Small intestine (tissue), 7 donors: ENCODE measurements at regions not wholly inside any gene's neighbourhood (a gene's known extent, or its start where the extent isn't known, plus 50 kb on each side); places are given as distances from the start of the nearest gene placed in this dataset.
"Not testable (repeated sequence)": the region's sequence is repeated elsewhere in the genome, so short reads cannot be mapped to it uniquely, and the experiment has no call there.

ENCODE experiments used
- DNase-seq, 2 donors: peaks; one replicate each; pipeline versions ENCODE4 v3.0.0 to v3.0.0-alpha.2; 2013
- FAIRE-seq: peaks from 2 replicates; lab custom pipeline; 2012; peaks lifted over from hg19 to GRCh38; lab: Jason Lieb, UNC
- H3K27ac ChIP-seq, 3 donors: one replicate each; pipeline ENCODE4 v1.5.1; 2013; ENCODE audit warnings: low read length in 2 of 3, mild to moderate bottlenecking in 2 of 3, control low read depth in 1 of 3, inconsistent platforms in 1 of 3, low read depth in 1 of 3, moderate library complexity in 1 of 3
- H3K27me3 ChIP-seq, 3 donors: one replicate each; pipeline ENCODE4 v1.6.1; 2013; ENCODE audit warnings: low read length in 3 of 3, inconsistent platforms in 1 of 3; ENCODE audit not compliant: control insufficient read depth in 3 of 3, insufficient read depth in 3 of 3
- H3K36me3 ChIP-seq, 3 donors: one replicate each; pipeline ENCODE4 v1.6.1; 2013; ENCODE audit warnings: low read length in 3 of 3, inconsistent platforms in 1 of 3, low read depth in 1 of 3, mild to moderate bottlenecking in 1 of 3, moderate library complexity in 1 of 3; ENCODE audit not compliant: control insufficient read depth in 3 of 3, insufficient read depth in 2 of 3
- H3K4me1 ChIP-seq, 3 donors: one replicate each; pipeline ENCODE4 v1.6.1; 2013; ENCODE audit warnings: low read length in 2 of 3, inconsistent platforms in 1 of 3, low read depth in 1 of 3, mild to moderate bottlenecking in 1 of 3, moderate library complexity in 1 of 3; ENCODE audit not compliant: control insufficient read depth in 3 of 3, insufficient read depth in 2 of 3
- H3K4me3 ChIP-seq, 3 donors: one replicate each; pipeline ENCODE4 v1.5.1; 2013; ENCODE audit warnings: low read length in 3 of 3, control low read depth in 1 of 3, inconsistent platforms in 1 of 3, low read depth in 1 of 3, mild to moderate bottlenecking in 1 of 3, moderate library complexity in 1 of 3
- H3K9me3 ChIP-seq, 2 donors: one replicate each; pipeline ENCODE4 v1.6.1; 2013; ENCODE audit warnings: low read depth in 1 of 2, low read length in 1 of 2; ENCODE audit not compliant: control insufficient read depth in 2 of 2, insufficient read depth in 1 of 2
- WGBS, 3 donors: extraction: QIAGEN DNeasy Blood & Tissue Kit; methylation state at CpG; one replicate each; pipeline ENCODE4 v1.1.7; 2013; 5-methylcytosine and 5-hydroxymethylcytosine counted together
- donor health status: healthy with polysubstance abuse.
- donor health status: control.
- donor health status: control.
- donor health status: Bipolar disorder and iron deficiency.
- donor health status: healthy.

- no peak overlapping the region for H3K27ac ChIP-seq
- no peaks in the 10 kb centered on the region for H3K9me3 ChIP-seq
- no peaks in the 10 kb centered on the region for H3K4me1 ChIP-seq
- 60 to 70% (median 66%) methylated on average over 3 of the region's 3 CpGs for whole genome bisulfite sequencing, 3 donors
- no peaks in the 10 kb centered on the region for H3K36me3 ChIP-seq
- H3K4me3 ChIP-seq: no peak overlapping the region
- H3K27me3 ChIP-seq: no peaks in the 10 kb centered on the region
- DNase-seq (no peak), FAIRE-seq (no peak)
These were observed 52.3 kb upstream of the COL5A2 start for GRCh38 chr2:189231719-189232323.

GRCh38 chr2:189232759-189233406 is 53.3 kb upstream of the COL5A2 start:
- DNase-seq: no peak
- Histone ChIP-seq H3K27ac (no peak overlapping the region), H3K4me3 (no peak overlapping the region), H3K9me3 (no peaks in the 10 kb centered on the region), H3K27me3 (no peaks in the 10 kb centered on the region), H3K4me1 (no peaks in the 10 kb centered on the region), H3K36me3 (no peaks in the 10 kb centered on the region)
- FAIRE-seq: no peak

- no peaks in the 10 kb centered on the region for H3K9me3 ChIP-seq
- no peaks in the 10 kb centered on the region for H3K4me1 ChIP-seq
- no peaks in the 10 kb centered on the region for H3K27me3 ChIP-seq
- 79 to 84% (median 84%) methylated on average over 2 of the region's 2 CpGs for WGBS, 3 donors
- FAIRE-seq (no peak), DNase-seq (no peak)
- H3K4me3 ChIP-seq: no peak overlapping the region
- no peak overlapping the region for H3K27ac ChIP-seq
- no peaks in the 10 kb centered on the region for H3K36me3 ChIP-seq
These were observed 54.0 kb upstream of the COL5A2 start for GRCh38 chr2:189233527-189233926.

GRCh38 chr2:189234991-189235390 is 55.4 kb upstream of the COL5A2 start:
- no peaks in the 10 kb centered on the region for H3K36me3 ChIP-seq
- no peaks in the 10 kb centered on the region for H3K9me3 ChIP-seq
- no peaks in the 10 kb centered on the region for H3K4me1 ChIP-seq
- FAIRE-seq (peak; percentile 49), DNase-seq (no peak)
- H3K4me3 ChIP-seq: no peak overlapping the region
- H3K27me3 ChIP-seq: no peaks in the 10 kb centered on the region
- no peak overlapping the region for H3K27ac ChIP-seq

GRCh38 chr2:189236066-189236465 is 56.5 kb upstream of the COL5A2 start:
- Histone ChIP-seq H3K4me1 (no peaks in the 10 kb centered on the region), H3K4me3 (no peak overlapping the region), H3K36me3 (no peaks in the 10 kb centered on the region), H3K9me3 (no peaks in the 10 kb centered on the region), H3K27me3 (no peaks in the 10 kb centered on the region), H3K27ac (no peak overlapping the region)
- WGBS, 3 donors: 91 to 98% (median 93%) methylated on average over 2 of the region's 2 CpGs
- DNase-seq (no peak), FAIRE-seq (no peak)

- Histone ChIP-seq H3K27me3 (no peaks in the 10 kb centered on the region), H3K4me1 (no peaks in the 10 kb centered on the region), H3K4me3 (no peak overlapping the region), H3K9me3 (peaks cover 0 to 7% of the 10 kb centered on the region in 2 donors), H3K27ac (no peak overlapping the region), H3K36me3 (no peaks in the 10 kb centered on the region)
- DNase-seq: peak in 1 of 2 donors; percentile 10
- FAIRE-seq: no peak
These were observed 59.3 kb upstream of the COL5A2 start for GRCh38 chr2:189238903-189239302.

GRCh38 chr2:189243843-189244242 is 64.3 kb upstream of the COL5A2 start:
- WGBS, 3 donors: 94 to 96% (median 95%) methylated on average over 1 of the region's 1 CpG
- H3K9me3 ChIP-seq, FAIRE-seq, H3K4me1 ChIP-seq, H3K36me3 ChIP-seq, H3K27ac ChIP-seq, DNase-seq, H3K27me3 ChIP-seq, H3K4me3 ChIP-seq: not testable (repeated sequence)

- H3K9me3 ChIP-seq: peaks cover 0 to 8% of the 10 kb centered on the region in 2 donors
- H3K4me1 ChIP-seq: no peaks in the 10 kb centered on the region
- WGBS, 3 donors: 86 to 96% (median 89%) methylated on average over 1 of the region's 1 CpG
- FAIRE-seq (no peak), DNase-seq (no peak)
- no peak overlapping the region for H3K27ac ChIP-seq
- no peak overlapping the region for H3K4me3 ChIP-seq
- H3K36me3 ChIP-seq: no peaks in the 10 kb centered on the region
- no peaks in the 10 kb centered on the region for H3K27me3 ChIP-seq
These were observed 67.7 kb upstream of the COL5A2 start for GRCh38 chr2:189247276-189247675.

- Histone ChIP-seq H3K9me3 (peaks cover 0 to 8% of the 10 kb centered on the region in 2 donors), H3K27ac (no peak overlapping the region), H3K4me3 (no peak overlapping the region), H3K4me1 (no peaks in the 10 kb centered on the region), H3K27me3 (no peaks in the 10 kb centered on the region), H3K36me3 (no peaks in the 10 kb centered on the region)
- FAIRE-seq: no peak
- no peak for DNase-seq
- 33 to 34% (median 33%) methylated on average over 1 of the region's 1 CpG for whole genome bisulfite sequencing, 3 donors
These were observed 68.6 kb upstream of the COL5A2 start for GRCh38 chr2:189248141-189248540.
